IPS-18c (cell line): ENCODE measurements at regions not wholly inside any gene's neighbourhood (a gene's known extent, or its start where the extent isn't known, plus 50 kb on each side); places are given as distances from the start of the nearest gene placed in this dataset.
"Not testable (repeated sequence)": the region's sequence is repeated elsewhere in the genome, so short reads cannot be mapped to it uniquely, and the experiment has no call there.

Source experiments
- H3K4me3 ChIP-seq: 2 replicates; pipeline ENCODE4 v1.7.0; 2013; ENCODE audit warnings: low read depth, mild to moderate bottlenecking, low read length, moderate library complexity; ENCODE audit not compliant: insufficient read depth
- H3K9me3 ChIP-seq: one replicate; pipeline ENCODE4 v1.6.1; 2013; ENCODE audit warnings: mild to moderate bottlenecking, low read length, moderate library complexity; ENCODE audit not compliant: control insufficient read depth, insufficient read depth

GRCh38 chr10:81725851-81726250 lies 149.1 kb upstream of the NRG3 start:
- Histone ChIP-seq H3K9me3 (no peaks in the 10 kb centered on the region), H3K4me3 (no peak overlapping the region)

- H3K4me3 ChIP-seq = no peak overlapping the region
- no peaks in the 10 kb centered on the region for H3K9me3 ChIP-seq
Measured at GRCh38 chr10:81728692-81729091, 146.3 kb upstream of the NRG3 start.

GRCh38 chr10:81730891-81731290 lies 144.1 kb upstream of the NRG3 start:
- no peak overlapping the region for H3K4me3 ChIP-seq
- H3K9me3 ChIP-seq = peaks cover 5% of the 10 kb centered on the region

- no peak overlapping the region for H3K4me3 ChIP-seq
Measured at GRCh38 chr10:81733542-81733941, 141.5 kb upstream of the NRG3 start.

GRCh38 chr10:81735167-81735566 lies 139.8 kb upstream of the NRG3 start:
- not testable (repeated sequence) for H3K4me3 ChIP-seq, H3K9me3 ChIP-seq

More at GRCh38 chr10:81733542-81733941, 141.5 kb upstream of the NRG3 start:
- peaks cover 5% of the 10 kb centered on the region for H3K9me3 ChIP-seq

GRCh38 chr10:81759111-81759510 lies 115.9 kb upstream of the NRG3 start:
- no peaks in the 10 kb centered on the region for H3K9me3 ChIP-seq
- H3K4me3 ChIP-seq = no peak overlapping the region

GRCh38 chr10:81784111-81784597 lies 90.8 kb upstream of the NRG3 start:
- no peak overlapping the region for H3K4me3 ChIP-seq
- H3K9me3 ChIP-seq = no peaks in the 10 kb centered on the region

- H3K9me3 ChIP-seq = no peaks in the 10 kb centered on the region
- H3K4me3 ChIP-seq = no peak overlapping the region
Measured at GRCh38 chr10:81792729-81793128, 82.3 kb upstream of the NRG3 start.

GRCh38 chr10:81806842-81807241 lies 68.2 kb upstream of the NRG3 start:
- Histone ChIP-seq H3K4me3 (no peak overlapping the region), H3K9me3 (no peaks in the 10 kb centered on the region)

- H3K4me3 ChIP-seq = no peak overlapping the region
- H3K9me3 ChIP-seq = no peaks in the 10 kb centered on the region
Measured at GRCh38 chr10:81814842-81815241, 60.2 kb upstream of the NRG3 start.

GRCh38 chr10:81817596-81818170 lies 57.3 kb upstream of the NRG3 start:
- no peaks in the 10 kb centered on the region for H3K9me3 ChIP-seq
- H3K4me3 ChIP-seq = no peak overlapping the region

- H3K9me3 ChIP-seq = peaks cover 4% of the 10 kb centered on the region
- H3K4me3 ChIP-seq = no peak overlapping the region
Measured at GRCh38 chr10:81820418-81820817, 54.6 kb upstream of the NRG3 start.
